ENCODE measurements at regions not wholly inside any gene's neighbourhood (a gene's known extent, or its start where the extent isn't known, plus 50 kb on each side); places are given as distances from the start of the nearest gene placed in this dataset.
"Not testable (repeated sequence)": the region's sequence is repeated elsewhere in the genome, so short reads cannot be mapped to it uniquely, and the experiment has no call there.

DNA sequence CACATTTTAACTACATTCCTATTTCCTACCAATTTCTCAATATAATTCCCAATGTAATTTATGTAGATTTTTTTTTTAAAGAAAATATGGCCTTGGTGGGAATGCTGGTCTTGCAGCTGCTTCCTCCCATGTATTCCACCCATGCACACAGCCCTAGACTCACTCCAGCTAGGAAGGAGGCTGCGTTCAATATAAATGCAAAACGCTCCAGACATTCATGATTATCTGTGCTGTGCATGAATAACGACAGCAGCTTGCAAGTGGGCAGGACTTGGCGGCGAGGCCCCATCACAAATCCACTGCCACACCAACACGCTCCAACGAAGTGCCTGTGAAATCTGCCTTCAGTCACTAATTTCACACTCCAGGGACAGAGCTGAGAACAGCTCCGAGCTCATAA is 391.2 kb downstream of the PREX1 start:
- not testable (repeated sequence) for DNase-seq

DNA sequence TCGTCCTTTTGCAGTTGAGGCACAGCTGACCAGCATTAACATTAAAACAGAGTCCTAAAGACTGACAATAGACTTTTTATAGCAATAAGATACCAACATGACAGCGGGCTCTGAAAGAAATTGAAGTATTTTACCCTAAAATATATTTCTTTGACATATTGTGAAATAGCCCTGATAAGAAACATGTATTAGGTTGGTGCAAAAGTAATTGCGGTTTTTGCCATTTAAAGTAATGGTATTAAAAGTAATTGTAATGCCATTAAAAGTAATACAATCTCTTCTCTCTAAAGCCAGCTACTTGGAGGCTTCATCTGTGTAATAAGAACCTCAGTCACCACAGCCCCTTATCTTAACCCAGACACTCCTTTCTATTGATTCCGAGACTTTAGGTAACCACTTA is 394.6 kb downstream of the PREX1 start:
- DNase-seq = no peak

DNA sequence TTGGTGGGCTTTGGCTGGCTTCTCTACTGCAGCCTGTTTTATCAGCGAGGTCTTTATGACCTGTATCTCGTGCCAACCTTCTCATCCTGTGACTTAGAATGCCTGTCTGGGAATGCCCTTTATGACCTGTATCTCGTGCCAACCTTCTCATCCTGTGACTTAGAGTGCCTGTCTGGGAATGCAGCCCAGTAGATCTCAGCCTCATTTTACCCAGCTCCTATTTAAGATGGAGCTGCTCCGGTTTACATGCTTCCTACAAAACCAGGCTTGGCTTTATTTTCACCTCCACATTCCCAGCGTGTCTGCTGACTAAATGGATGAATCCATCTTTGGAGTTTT is 395.3 kb downstream of the PREX1 start:
- no peak for DNase-seq

DNA sequence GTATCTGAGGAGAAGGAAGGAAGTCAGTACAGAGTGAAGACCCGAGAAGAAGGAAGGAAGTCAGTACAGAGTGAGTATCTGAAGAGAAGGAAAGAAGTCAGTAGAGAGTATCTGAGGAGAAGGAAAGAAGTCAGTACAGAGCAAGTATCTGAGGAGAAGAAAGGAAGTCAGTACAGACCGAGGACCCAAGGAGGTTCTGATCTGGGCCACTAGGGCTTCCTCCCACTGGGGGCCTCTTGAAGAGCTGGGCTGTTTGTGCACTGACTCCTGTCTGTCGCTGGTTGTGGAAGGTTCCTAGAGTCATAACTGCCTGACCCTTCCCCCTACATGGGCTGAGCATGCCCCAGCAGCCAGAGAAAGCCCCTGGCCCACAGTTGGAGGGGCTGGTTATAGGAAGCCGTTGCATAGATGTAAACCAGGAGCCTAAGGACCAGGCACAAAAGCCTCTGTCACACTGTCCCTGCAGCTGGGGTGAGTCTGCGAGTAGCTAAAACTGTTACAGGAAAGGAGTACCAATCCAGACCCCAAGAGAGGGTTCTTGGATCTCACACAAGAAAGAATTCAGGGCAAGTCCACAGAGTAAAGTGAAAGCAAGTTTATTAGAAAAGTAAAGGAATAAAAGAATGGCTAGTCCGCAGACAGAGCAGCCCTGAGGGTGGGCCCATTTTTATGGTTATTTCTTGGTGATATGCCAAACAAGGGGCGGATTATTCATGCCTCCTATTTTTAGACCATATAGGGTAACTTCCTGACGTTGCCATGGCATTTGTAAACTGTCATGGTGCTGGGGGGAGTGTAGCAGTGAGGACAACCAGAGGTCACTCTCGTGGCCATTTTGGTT is 395.9 kb downstream of the PREX1 start:
- DNase-seq = no peak

- no peak for DNase-seq
Measured at GRCh38 chr20:48426630-48427029, 401.2 kb downstream of the PREX1 start.

DNA sequence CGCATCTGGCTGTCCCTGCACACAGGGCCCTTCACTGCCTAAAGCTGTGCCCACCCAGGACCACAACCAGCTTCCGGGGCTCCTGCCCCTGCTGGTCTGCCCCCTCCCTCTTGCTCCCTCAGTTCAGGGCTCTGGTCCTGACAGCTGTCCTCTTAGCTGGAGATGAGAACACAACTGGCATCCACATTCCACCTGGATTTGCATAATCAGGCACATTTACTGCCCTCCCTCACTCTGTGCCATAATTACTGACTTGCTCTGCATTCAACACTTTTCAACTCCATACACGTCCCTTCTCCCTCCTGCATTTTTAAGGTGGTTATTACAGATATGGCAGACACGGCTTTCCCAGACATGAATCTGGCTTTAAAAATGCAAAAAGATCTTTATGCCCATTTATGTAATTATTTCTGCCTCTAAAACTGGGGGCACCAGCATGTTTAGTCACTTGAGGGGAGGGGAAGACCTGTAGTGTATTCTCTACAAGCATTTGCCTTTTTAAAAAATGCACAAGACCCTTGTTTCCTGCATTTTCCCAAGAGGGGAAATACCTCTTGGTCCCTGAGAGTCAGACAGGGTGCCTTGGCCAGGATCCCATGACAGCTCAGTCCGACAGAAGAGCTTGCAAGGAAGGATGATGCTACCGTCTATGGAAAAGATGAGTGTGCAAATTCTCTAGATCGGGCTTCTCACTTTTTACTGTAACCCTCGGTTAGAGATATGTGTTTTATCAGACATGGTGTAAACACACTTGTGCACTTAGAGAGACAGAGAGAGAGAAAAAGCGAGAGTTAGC is 401.8 kb downstream of the PREX1 start:
- DNase-seq = no peak

- no peak for DNase-seq
Measured at GRCh38 chr20:48425321-48425720, 402.5 kb downstream of the PREX1 start.

DNA sequence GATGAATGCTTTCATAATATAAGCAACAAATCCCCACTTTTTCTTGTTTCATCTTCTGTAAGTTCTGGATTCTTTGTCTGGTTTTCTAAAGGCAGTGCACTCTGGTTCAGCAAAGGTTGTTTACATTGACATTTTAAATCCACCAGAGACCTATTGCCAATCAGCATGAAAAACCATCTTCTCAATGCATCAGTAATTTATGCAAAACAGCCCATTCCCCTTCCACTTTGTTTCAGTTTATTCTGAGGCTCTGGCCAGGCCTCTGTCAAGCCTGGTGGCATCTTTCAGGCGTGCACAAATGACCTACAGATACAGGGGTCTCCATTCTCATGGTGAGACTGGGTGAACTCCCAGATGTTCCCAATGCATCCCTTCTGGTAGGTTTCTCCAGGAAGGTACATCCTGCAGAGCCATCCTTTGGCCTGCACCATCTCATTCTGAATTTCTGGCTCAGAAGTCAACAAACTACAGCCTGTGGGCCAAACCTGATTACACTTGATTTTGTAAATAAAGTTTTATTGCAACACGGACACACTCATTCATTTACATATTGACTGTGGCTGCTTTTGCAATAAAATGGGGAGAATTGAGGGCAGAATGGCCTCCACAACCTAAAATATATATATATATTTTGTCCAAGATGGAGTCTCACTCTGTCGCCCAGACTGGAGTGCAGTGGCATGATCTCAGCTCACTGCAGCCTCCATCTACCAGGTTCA is 405.4 kb downstream of the PREX1 start:
- DNase-seq = no peak

DNA sequence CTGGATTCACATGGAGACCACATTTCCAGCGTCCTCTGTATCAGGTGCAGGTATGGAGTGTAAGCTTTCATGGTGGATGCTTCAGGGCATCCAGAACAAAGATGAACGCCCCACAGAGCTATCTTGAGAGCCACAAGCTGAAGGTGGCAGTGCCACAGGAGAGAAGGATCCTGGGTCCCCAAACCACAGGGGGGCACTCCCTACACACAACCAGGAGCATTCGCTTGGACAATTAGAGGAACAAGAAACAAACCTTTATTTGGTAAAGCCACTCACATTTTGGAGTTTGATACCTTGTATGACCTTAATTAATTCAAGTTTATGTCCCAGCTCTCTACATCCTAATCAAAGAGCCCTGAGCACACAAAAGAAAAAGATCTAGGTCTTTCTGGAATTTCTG is 406.3 kb downstream of the PREX1 start:
- no peak for DNase-seq

- no peak for DNase-seq
Measured at GRCh38 chr20:48420176-48420575, 407.6 kb downstream of the PREX1 start.

- DNase-seq = no peak
Measured at GRCh38 chr20:48419173-48419572, 408.6 kb downstream of the PREX1 start.

DNA sequence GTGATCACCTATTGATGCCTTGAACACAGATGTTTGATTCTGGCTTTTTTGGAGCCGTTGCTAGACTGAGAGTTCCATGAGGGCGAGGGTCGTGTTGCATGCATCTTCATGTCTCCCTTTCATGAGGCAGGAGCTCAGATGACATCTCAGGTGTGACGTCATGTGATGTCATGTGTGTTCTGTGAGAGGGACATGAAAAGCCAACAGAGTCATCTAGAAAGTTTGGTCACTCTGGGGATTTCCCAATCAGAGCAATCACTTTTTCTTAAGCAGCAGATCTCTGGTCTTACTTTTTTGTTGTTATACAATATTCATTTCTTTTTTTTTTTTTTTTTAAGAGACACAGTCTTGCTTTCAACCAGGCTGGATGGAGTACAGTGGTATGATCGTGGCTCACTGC is 411.8 kb downstream of the PREX1 start:
- no peak for DNase-seq

- DNase-seq = no peak
Measured at GRCh38 chr20:48414786-48415185, 413.0 kb downstream of the PREX1 start.

GRCh38 chr20:48411919-48412522 is 415.8 kb downstream of the PREX1 start:
- no peak for DNase-seq

DNA sequence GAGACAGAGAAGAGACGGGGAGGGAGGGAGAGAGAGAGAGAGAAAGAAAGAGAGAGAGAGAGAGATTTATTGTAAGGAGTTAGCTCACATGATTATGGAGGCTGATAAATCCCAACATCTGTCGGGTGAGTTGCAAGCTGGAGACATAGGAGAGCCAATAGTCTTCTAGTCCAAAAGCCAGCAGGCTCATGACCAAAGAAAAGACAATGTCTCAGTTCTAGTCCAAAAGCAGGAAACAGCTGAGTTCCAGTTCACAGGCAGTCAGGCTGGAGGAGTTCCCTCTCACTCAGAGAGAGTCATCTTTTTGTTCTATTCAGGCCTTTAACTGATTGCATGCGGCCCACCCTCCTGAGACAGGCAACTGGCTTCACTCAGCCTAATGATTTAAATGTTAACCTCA is 416.6 kb downstream of the PREX1 start:
- no peak for DNase-seq

- no peak for DNase-seq
Measured at GRCh38 chr20:48409055-48409615, 418.7 kb downstream of the PREX1 start.

DNA sequence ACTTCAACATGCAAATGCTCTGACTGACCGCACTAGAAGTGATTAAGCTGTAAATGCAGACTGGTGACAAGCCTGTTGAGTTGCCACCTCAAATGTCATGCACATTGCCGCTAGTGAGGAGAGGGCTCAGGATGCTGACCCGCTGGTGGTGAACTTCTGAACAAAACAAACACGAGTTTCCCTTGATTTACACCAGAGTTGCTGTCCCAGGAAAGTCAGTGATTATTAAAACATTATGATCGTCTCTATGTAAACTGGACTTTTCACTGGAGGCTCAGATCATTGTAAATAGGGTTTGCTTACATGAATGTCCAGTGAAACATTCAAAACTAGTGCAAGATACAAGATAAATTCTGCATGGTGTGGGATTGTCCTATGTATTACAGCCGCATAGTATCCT is 420.1 kb downstream of the PREX1 start:
- no peak for DNase-seq

GRCh38 chr20:48406912-48407340 is 420.9 kb downstream of the PREX1 start:
- no peak for DNase-seq

DNA sequence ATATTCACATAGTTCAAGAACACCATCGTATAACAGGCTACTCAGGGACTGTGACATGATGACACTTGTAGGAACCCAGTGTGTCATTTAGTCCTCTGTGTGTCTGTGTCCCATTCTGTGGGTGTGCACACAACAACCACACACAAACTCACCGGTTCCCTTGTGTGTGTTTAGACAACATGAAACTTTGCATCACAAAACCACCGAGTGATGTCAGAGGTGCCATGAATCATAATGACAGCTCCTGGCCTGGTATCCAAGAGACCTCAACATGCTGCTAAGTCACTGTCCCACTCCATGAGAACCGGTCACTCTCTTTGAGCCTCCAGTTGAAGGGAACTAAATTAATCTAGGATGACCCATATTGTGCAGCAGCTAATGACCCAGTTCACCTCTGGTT is 421.3 kb downstream of the PREX1 start:
- DNase-seq = no peak

DNA sequence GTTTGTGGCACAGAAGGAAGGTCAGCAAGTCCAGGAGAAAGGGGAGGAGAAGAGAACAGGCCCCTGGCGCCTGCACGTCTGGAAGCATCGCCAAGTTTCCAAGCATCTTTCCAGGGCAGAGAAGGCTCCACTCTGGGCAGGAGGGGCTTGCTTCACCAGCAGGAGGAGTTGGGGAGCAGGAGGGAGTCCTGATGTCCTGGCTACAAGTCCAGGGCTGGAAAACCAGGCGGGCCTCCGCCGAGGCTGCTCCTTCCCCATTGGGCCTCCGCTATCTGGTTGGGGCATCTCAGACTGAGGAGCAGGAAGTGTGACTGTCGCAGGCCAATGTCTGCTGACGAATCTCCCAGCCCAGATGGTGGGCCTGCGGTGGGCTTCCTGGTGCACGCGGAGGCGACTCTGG is 421.9 kb downstream of the PREX1 start:
- no peak for DNase-seq

DNA sequence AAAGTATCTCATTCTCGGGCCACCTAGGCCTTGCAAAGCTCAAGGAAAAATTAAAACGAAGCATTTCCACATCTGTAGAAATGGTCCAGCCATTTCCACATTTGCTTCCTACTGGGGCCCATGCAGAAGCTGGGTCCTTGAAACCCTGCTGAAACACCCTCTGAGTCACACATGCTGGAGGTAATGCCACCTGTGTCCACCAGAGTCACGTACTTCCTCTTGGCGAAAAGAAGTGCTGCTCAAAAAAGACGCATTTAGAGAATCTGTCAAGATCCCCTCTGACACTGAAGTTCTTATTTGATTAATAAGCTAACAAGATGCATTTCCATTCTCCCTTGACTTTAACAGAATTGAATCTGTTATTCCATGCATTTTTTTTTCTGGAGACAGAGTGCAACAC is 423.2 kb downstream of the PREX1 start:
- DNase-seq = no peak

DNA sequence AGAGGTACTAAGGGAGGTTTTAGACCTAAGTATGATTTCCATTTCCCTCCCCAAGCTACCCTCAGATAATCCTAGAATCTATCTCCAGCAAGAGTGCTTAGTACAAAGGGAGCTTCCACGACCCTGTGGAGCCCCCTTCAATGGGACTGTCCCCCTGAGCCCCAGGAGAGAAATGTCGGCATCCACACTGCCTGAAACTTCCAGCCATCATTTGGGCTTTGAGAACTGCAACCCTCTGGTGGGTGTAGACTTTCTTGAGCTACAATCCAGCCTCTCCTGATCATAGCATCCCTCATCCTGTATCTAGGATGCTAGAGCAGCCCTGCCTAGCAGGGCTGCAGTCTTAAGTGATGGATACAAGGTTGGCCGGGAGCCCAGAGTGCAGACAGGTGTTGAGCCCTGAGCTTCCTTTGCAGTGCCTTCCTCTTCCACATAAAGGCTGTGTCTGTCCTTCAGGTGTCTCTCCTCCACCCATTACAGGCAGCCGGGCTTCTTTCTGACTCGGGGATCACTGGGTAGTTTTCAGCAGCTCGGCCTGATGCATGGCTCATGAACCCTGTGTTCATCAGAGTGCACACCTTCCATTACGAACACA is 424.5 kb downstream of the PREX1 start:
- DNase-seq = no peak

- DNase-seq = no peak
Measured at GRCh38 chr20:48401359-48401758, 426.4 kb downstream of the PREX1 start.

Data from inflammatory macrophage treated with lipopolysaccharide for 1 hour (primary cell).